ENCODE measurements at regions not wholly inside any gene's neighbourhood (a gene's known extent, or its start where the extent isn't known, plus 50 kb on each side); places are given as distances from the start of the nearest gene placed in this dataset.
A peak's percentile ranks its signal among the peaks of the same experiment; 100 is the strongest.

- H3K27ac Mint-ChIP-seq, result no peak overlapping the region
- H3K36me3 Mint-ChIP-seq (ENCODE audit: insufficient read depth in 2 of 2), result no peaks in the 10 kb centered on the region
- DNase-seq, result no peak
- H3K27me3 Mint-ChIP-seq (ENCODE audit: low read depth), result no peaks in the 10 kb centered on the region
- no peaks in the 10 kb centered on the region for H3K9me3 Mint-ChIP-seq
- no peaks in the 10 kb centered on the region for H3K4me1 Mint-ChIP-seq (ENCODE audit: low read depth)
- H3K4me3 Mint-ChIP-seq, result no peak overlapping the region
- ATAC-seq (replicated peaks in 1 of 2), result no peak
Measured at GRCh38 chr2:204454672-204455380, 90.4 kb upstream of the PARD3B start.

DNA sequence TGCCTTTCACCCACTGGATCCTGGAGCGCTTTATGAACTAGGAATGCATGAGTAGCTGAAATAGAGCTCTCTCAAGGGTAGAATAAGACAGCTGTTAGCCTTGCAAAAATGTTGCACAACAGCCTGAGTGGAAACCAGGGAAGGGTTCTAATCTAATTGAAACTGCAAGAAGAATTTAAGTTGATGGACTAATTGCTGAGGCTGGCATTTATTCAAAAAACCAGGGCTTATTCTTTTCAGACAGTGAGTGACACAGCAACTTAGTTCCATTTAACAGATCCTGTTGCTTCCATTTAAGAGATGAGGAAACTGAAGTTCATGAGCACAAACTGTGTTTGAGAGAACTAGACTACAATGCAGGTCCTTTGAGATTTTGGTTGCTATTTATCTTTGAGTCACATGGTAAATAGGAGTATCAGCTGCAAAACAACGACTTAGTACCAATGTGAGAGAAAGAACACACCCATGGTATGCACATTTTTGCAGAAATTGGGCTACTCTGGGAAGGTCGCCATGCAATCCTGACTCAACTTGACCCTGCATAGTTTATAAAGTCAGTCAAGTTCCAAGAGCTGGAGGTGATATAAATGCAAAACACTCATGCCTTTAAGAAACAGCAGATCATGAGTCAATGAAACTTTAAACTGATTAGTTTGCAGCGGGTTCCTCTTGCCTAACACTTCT is 76.4 kb upstream of the PARD3B start:
- no peak for ATAC-seq (replicated peaks in 1 of 2)
- H3K9me3 Mint-ChIP-seq, result no peaks in the 10 kb centered on the region
- DNase-seq, result no peak
- H3K27ac Mint-ChIP-seq, result no peak overlapping the region
- H3K27me3 Mint-ChIP-seq (ENCODE audit: low read depth), result peaks cover 14% of the 10 kb centered on the region
- H3K4me1 Mint-ChIP-seq (ENCODE audit: low read depth), result no peaks in the 10 kb centered on the region
- no peaks in the 10 kb centered on the region for H3K36me3 Mint-ChIP-seq (ENCODE audit: insufficient read depth in 2 of 2)
- H3K4me3 Mint-ChIP-seq, result no peak overlapping the region

- Mint-ChIP-seq H3K4me3 (no peak overlapping the region), H3K27ac (no peak overlapping the region), H3K4me1 (ENCODE audit: low read depth) (no peaks in the 10 kb centered on the region), H3K9me3 (no peaks in the 10 kb centered on the region), H3K36me3 (ENCODE audit: insufficient read depth in 2 of 2) (no peaks in the 10 kb centered on the region), H3K27me3 (ENCODE audit: low read depth) (peaks cover 24% of the 10 kb centered on the region)
- DNase-seq, result no peak
- no peak for ATAC-seq (replicated peaks in 1 of 2)
Measured at GRCh38 chr2:204470178-204470620, 75.1 kb upstream of the PARD3B start.

- peaks cover 25% of the 10 kb centered on the region for H3K27me3 Mint-ChIP-seq (ENCODE audit: low read depth)
- no peaks in the 10 kb centered on the region for H3K4me1 Mint-ChIP-seq (ENCODE audit: low read depth)
- no peak overlapping the region for H3K27ac Mint-ChIP-seq
- H3K36me3 Mint-ChIP-seq (ENCODE audit: insufficient read depth in 2 of 2), result no peaks in the 10 kb centered on the region
- no peak for DNase-seq
- no peak for ATAC-seq (replicated peaks in 1 of 2)
- no peak overlapping the region for H3K4me3 Mint-ChIP-seq
- H3K9me3 Mint-ChIP-seq, result no peaks in the 10 kb centered on the region
Measured at GRCh38 chr2:204470621-204471196, 74.6 kb upstream of the PARD3B start.

- Mint-ChIP-seq H3K9me3 (no peaks in the 10 kb centered on the region), H3K27ac (no peak overlapping the region), H3K4me1 (ENCODE audit: low read depth) (no peaks in the 10 kb centered on the region), H3K36me3 (ENCODE audit: insufficient read depth in 2 of 2) (no peaks in the 10 kb centered on the region), H3K4me3 (no peak overlapping the region), H3K27me3 (ENCODE audit: low read depth) (peaks cover 25% of the 10 kb centered on the region)
- DNase-seq (peak; percentile 4 to 11), ATAC-seq (replicated peaks in 1 of 2) (peak; percentile 66 to 85)
Measured at GRCh38 chr2:204472375-204472774, 72.9 kb upstream of the PARD3B start.

GRCh38 chr2:204473224-204473623 is 72.1 kb upstream of the PARD3B start:
- no peaks in the 10 kb centered on the region for H3K36me3 Mint-ChIP-seq (ENCODE audit: insufficient read depth in 2 of 2)
- ATAC-seq (replicated peaks in 1 of 2), result no peak
- H3K27ac Mint-ChIP-seq, result no peak overlapping the region
- H3K27me3 Mint-ChIP-seq (ENCODE audit: low read depth), result peaks cover 25% of the 10 kb centered on the region
- H3K9me3 Mint-ChIP-seq, result no peaks in the 10 kb centered on the region
- H3K4me3 Mint-ChIP-seq, result no peak overlapping the region
- no peak for DNase-seq
- no peaks in the 10 kb centered on the region for H3K4me1 Mint-ChIP-seq (ENCODE audit: low read depth)

GRCh38 chr2:204475399-204475798 is 69.9 kb upstream of the PARD3B start:
- Mint-ChIP-seq H3K4me3 (no peak overlapping the region), H3K9me3 (no peaks in the 10 kb centered on the region), H3K36me3 (ENCODE audit: insufficient read depth in 2 of 2) (no peaks in the 10 kb centered on the region), H3K4me1 (ENCODE audit: low read depth) (no peaks in the 10 kb centered on the region), H3K27ac (no peak overlapping the region), H3K27me3 (ENCODE audit: low read depth) (peaks cover 23% of the 10 kb centered on the region)
- DNase-seq (no peak), ATAC-seq (replicated peaks in 1 of 2) (no peak)

DNA sequence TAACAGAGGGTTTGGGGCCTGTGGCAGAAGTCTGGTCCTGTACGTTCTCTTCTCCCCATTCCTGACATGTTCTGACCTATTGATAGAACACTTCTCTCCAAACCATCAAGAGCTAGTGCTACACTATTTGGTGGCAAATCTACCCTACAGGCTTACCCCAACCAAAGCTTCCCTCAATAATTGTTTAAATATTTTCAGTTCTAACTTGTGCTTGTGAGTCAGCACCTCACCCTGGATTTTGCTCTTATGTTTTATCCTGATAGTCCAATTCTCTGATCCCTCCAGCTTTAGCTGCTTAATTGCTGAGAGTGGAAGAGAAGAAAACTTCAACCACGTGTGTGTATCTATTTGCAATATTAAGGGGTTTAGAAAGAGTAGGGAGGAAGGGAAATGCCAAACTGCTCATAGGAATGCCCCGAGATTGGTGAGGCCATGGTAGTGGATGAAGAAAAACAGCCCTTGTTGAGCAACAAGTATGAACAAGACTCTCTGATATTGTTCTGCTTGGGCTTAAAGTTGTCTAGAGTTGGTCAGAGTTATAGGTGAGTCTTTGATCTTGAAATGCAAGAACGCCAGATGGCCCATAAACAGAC is 67.8 kb upstream of the PARD3B start:
- Mint-ChIP-seq H3K4me3 (no peak overlapping the region), H3K27me3 (ENCODE audit: low read depth) (peaks cover 11% of the 10 kb centered on the region), H3K9me3 (no peaks in the 10 kb centered on the region), H3K36me3 (ENCODE audit: insufficient read depth in 2 of 2) (no peaks in the 10 kb centered on the region), H3K27ac (no peak overlapping the region), H3K4me1 (ENCODE audit: low read depth) (no peaks in the 10 kb centered on the region)
- no peak for DNase-seq
- ATAC-seq (replicated peaks in 1 of 2), result no peak

- DNase-seq (peak; percentile 10), ATAC-seq (replicated peaks in 1 of 2) (peak; percentile 40 to 58)
- H3K4me3 Mint-ChIP-seq, result no peak overlapping the region
- H3K9me3 Mint-ChIP-seq, result no peaks in the 10 kb centered on the region
- no peaks in the 10 kb centered on the region for H3K36me3 Mint-ChIP-seq (ENCODE audit: insufficient read depth in 2 of 2)
- peaks cover 7% of the 10 kb centered on the region for H3K27me3 Mint-ChIP-seq (ENCODE audit: low read depth)
- H3K27ac Mint-ChIP-seq, result no peak overlapping the region
- H3K4me1 Mint-ChIP-seq (ENCODE audit: low read depth), result no peaks in the 10 kb centered on the region
Measured at GRCh38 chr2:204479557-204479956, 65.7 kb upstream of the PARD3B start.

GRCh38 chr2:204480676-204481075 is 64.6 kb upstream of the PARD3B start:
- Mint-ChIP-seq H3K36me3 (ENCODE audit: insufficient read depth in 2 of 2) (no peaks in the 10 kb centered on the region), H3K4me1 (ENCODE audit: low read depth) (no peaks in the 10 kb centered on the region), H3K9me3 (no peaks in the 10 kb centered on the region), H3K27me3 (ENCODE audit: low read depth) (no peaks in the 10 kb centered on the region), H3K27ac (no peak overlapping the region), H3K4me3 (no peak overlapping the region)
- DNase-seq (no peak), ATAC-seq (replicated peaks in 1 of 2) (no peak)

GRCh38 chr2:204483608-204484081 is 61.6 kb upstream of the PARD3B start:
- Mint-ChIP-seq H3K4me3 (no peak overlapping the region), H3K27ac (no peak overlapping the region), H3K9me3 (no peaks in the 10 kb centered on the region), H3K36me3 (ENCODE audit: insufficient read depth in 2 of 2) (no peaks in the 10 kb centered on the region), H3K4me1 (ENCODE audit: low read depth) (no peaks in the 10 kb centered on the region), H3K27me3 (ENCODE audit: low read depth) (no peaks in the 10 kb centered on the region)
- ATAC-seq (replicated peaks in 1 of 2), result no peak
- no peak for DNase-seq

GRCh38 chr2:204486321-204486720 is 59.0 kb upstream of the PARD3B start:
- Mint-ChIP-seq H3K4me1 (ENCODE audit: low read depth) (no peaks in the 10 kb centered on the region), H3K9me3 (no peaks in the 10 kb centered on the region), H3K36me3 (ENCODE audit: insufficient read depth in 2 of 2) (no peaks in the 10 kb centered on the region), H3K27ac (no peak overlapping the region), H3K4me3 (no peak overlapping the region), H3K27me3 (ENCODE audit: low read depth) (no peaks in the 10 kb centered on the region)
- no peak for ATAC-seq (replicated peaks in 1 of 2)
- no peak for DNase-seq

DNA sequence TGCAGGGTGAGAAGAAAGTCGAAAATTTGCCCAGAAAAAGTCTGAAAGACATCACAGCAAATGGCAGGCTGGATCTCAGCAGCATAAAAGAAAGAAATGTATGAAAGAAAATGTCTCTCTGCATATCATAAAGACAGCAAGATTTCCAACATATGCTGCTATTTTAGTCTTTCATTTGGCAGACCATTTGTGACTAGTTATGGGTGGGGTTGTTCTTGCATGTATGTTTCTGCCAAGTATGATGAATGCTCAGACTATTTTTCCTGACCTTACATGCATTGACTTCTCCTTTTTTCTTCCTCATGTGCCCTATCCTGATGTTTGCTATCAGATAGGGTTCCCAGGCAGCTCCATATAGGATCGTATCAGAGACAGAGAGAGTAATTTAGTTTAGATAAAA is 58.5 kb upstream of the PARD3B start:
- Mint-ChIP-seq H3K27ac (no peak overlapping the region), H3K4me3 (no peak overlapping the region), H3K4me1 (ENCODE audit: low read depth) (no peaks in the 10 kb centered on the region), H3K9me3 (no peaks in the 10 kb centered on the region), H3K36me3 (ENCODE audit: insufficient read depth in 2 of 2) (no peaks in the 10 kb centered on the region), H3K27me3 (ENCODE audit: low read depth) (no peaks in the 10 kb centered on the region)
- ATAC-seq (replicated peaks in 1 of 2) (no peak), DNase-seq (no peak)
